ENCODE measurements at regions not wholly inside any gene's neighbourhood (a gene's known extent, or its start where the extent isn't known, plus 50 kb on each side); places are given as distances from the start of the nearest gene placed in this dataset.

- no peak for TF ChIP-seq RAD21 (IDR thresholded peaks at IDR 0.05; ENCODE audit: low read depth)
- no peak for TF ChIP-seq USF1 (IDR thresholded peaks at IDR 0.05)
- TF ChIP-seq EGR1 (IDR thresholded peaks at IDR 0.05): no peak
Observed at GRCh38 chr2:8452979-8453903, 228.6 kb upstream of the ID2 start.

- TF ChIP-seq TEAD4 (IDR thresholded peaks at IDR 0.05): peak; percentile 66
- no peak for TF ChIP-seq TAF1 (IDR thresholded peaks at IDR 0.05; ENCODE audit: low read depth)
- no peak for TF ChIP-seq EGR1 (IDR thresholded peaks at IDR 0.05)
- TF ChIP-seq NFIC (IDR thresholded peaks at IDR 0.05): peak; percentile 64
- TF ChIP-seq FOXM1 (IDR thresholded peaks at IDR 0.05; ENCODE audit: borderline replicate concordance, low read depth): peak; percentile 71; the same call in 1 of the 2 replicates
- peak; percentile 84 for TF ChIP-seq TCF12 (IDR thresholded peaks at IDR 0.05; ENCODE audit: low read depth)
- no peak for TF ChIP-seq MAX (IDR thresholded peaks at IDR 0.05)
- TF ChIP-seq EP300 (IDR thresholded peaks at IDR 0.05; ENCODE audit: borderline replicate concordance): peak; percentile 75
Observed at GRCh38 chr2:8453904-8454302, 228.0 kb upstream of the ID2 start.

- TF ChIP-seq TCF12 (IDR thresholded peaks at IDR 0.05; ENCODE audit: low read depth): no peak
Observed at GRCh38 chr2:8454797-8455196, 227.1 kb upstream of the ID2 start.

GRCh38 chr2:8455236-8456150 is 226.4 kb upstream of the ID2 start:
- TF ChIP-seq CREB1 (IDR thresholded peaks at IDR 0.05; ENCODE audit: low read depth) (no peak), YY1 (IDR thresholded peaks at IDR 0.05; ENCODE audit: low read depth) (no peak), TCF12 (IDR thresholded peaks at IDR 0.05; ENCODE audit: low read depth) (no peak), NFIC (IDR thresholded peaks at IDR 0.05) (no peak), CEBPB (IDR thresholded peaks at IDR 0.05) (no peak), TAF1 (IDR thresholded peaks at IDR 0.05; ENCODE audit: low read depth) (no peak), REST (IDR thresholded peaks at IDR 0.05; ENCODE audit: low read depth) (no peak), EP300 (IDR thresholded peaks at IDR 0.05; ENCODE audit: borderline replicate concordance) (no peak), MAX (IDR thresholded peaks at IDR 0.05) (no peak), EGR1 (IDR thresholded peaks at IDR 0.05) (no peak), TEAD4 (IDR thresholded peaks at IDR 0.05) (no peak), RAD21 (IDR thresholded peaks at IDR 0.05; ENCODE audit: low read depth) (no peak), ZBTB7A (IDR thresholded peaks at IDR 0.05; ENCODE audit: low read depth) (no peak), FOXM1 (IDR thresholded peaks at IDR 0.05; ENCODE audit: borderline replicate concordance, low read depth) (no peak), USF1 (IDR thresholded peaks at IDR 0.05) (no peak)

- TF ChIP-seq ZBTB7A (IDR thresholded peaks at IDR 0.05; ENCODE audit: low read depth) (no peak; the same call in 1 of the 2 replicates), REST (IDR thresholded peaks at IDR 0.05; ENCODE audit: low read depth) (no peak), TAF1 (IDR thresholded peaks at IDR 0.05; ENCODE audit: low read depth) (no peak), NFIC (IDR thresholded peaks at IDR 0.05) (no peak), CEBPB (IDR thresholded peaks at IDR 0.05) (no peak)
Observed at GRCh38 chr2:8456151-8457091, 225.4 kb upstream of the ID2 start.
